ENCODE measurements at regions not wholly inside any gene's neighbourhood (a gene's known extent, or its start where the extent isn't known, plus 50 kb on each side); places are given as distances from the start of the nearest gene placed in this dataset.

DNA sequence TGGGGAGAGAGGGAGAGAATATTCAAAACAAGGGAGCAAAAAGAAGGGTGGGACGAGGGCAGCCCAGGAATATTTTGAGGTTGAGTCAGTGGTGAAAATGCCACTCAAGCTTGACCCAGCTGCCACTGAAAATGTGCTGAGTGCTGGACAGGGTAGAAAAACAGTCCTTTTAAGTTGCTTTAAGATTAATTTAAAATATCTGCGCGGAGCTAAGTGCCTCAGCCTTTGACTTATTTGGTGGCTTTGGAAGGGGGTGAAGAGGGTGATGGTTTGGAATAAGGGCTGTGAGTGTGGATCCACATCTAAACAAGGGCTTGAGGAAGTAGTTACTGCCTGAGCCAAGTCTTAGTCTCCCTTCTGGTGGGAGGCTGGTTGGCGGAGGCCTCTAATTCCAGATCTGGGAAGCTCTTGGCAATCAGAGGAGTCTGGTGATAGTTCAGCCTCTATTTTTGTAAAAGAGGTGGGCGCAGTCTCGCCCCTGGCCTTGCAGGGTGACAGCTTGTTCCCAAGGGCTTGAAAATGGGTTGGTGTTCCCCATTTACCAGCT lies 280.8 kb upstream of the ROPN1 start:
- TF ChIP-seq, protein P1, sequence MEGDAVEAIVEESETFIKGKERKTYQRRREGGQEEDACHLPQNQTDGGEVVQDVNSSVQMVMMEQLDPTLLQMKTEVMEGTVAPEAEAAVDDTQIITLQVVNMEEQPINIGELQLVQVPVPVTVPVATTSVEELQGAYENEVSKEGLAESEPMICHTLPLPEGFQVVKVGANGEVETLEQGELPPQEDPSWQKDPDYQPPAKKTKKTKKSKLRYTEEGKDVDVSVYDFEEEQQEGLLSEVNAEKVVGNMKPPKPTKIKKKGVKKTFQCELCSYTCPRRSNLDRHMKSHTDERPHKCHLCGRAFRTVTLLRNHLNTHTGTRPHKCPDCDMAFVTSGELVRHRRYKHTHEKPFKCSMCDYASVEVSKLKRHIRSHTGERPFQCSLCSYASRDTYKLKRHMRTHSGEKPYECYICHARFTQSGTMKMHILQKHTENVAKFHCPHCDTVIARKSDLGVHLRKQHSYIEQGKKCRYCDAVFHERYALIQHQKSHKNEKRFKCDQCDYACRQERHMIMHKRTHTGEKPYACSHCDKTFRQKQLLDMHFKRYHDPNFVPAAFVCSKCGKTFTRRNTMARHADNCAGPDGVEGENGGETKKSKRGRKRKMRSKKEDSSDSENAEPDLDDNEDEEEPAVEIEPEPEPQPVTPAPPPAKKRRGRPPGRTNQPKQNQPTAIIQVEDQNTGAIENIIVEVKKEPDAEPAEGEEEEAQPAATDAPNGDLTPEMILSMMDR (conservative IDR thresholded peaks at IDR 0.05; ENCODE audit: low read length), result no peak
- TF ChIP-seq EZH2phosphoT487 (IDR thresholded peaks at IDR 0.05; ENCODE audit: borderline replicate concordance), result no peak

Data from Loucy (cell line).